ENCODE measurements at regions not wholly inside any gene's neighbourhood (a gene's known extent, or its start where the extent isn't known, plus 50 kb on each side); places are given as distances from the start of the nearest gene placed in this dataset.
"Not testable (repeated sequence)": the region's sequence is repeated elsewhere in the genome, so short reads cannot be mapped to it uniquely, and the experiment has no call there.

GRCh38 chr2:2735041-2735440, 404.0 kb upstream of the MYT1L start:
- peaks cover 4% of the 10 kb centered on the region for H3K36me3 Mint-ChIP-seq
- H3K4me3 Mint-ChIP-seq, result no peak overlapping the region
- no peak overlapping the region for H3K27ac Mint-ChIP-seq
- peaks cover 5% of the 10 kb centered on the region for H3K9me3 Mint-ChIP-seq
- no peak for ATAC-seq (ENCODE audit: low read depth)
- peaks cover under 1% of the 10 kb centered on the region for H3K27me3 Mint-ChIP-seq
- H3K4me1 Mint-ChIP-seq, result peaks cover 4% of the 10 kb centered on the region
- no peak for DNase-seq (ENCODE audit: low spot score in 2 of 2)

- peaks cover 4% of the 10 kb centered on the region for H3K4me1 Mint-ChIP-seq
- H3K27ac Mint-ChIP-seq, result no peak overlapping the region
- no peaks in the 10 kb centered on the region for H3K36me3 Mint-ChIP-seq
- no peaks in the 10 kb centered on the region for H3K9me3 Mint-ChIP-seq
- H3K4me3 Mint-ChIP-seq, result no peak overlapping the region
- DNase-seq (ENCODE audit: low spot score in 2 of 2) (no peak), ATAC-seq (ENCODE audit: low read depth) (no peak)
- no peaks in the 10 kb centered on the region for H3K27me3 Mint-ChIP-seq
These were observed 403.2 kb upstream of the MYT1L start for GRCh38 chr2:2734308-2734707.

- peaks cover 4% of the 10 kb centered on the region for H3K4me1 Mint-ChIP-seq
These were observed 402.7 kb upstream of the MYT1L start for GRCh38 chr2:2733818-2734217.

GRCh38 chr2:2732331-2733119, 401.4 kb upstream of the MYT1L start:
- H3K9me3 Mint-ChIP-seq, result no peaks in the 10 kb centered on the region
- no peak overlapping the region for H3K27ac Mint-ChIP-seq
- ATAC-seq (ENCODE audit: low read depth) (no peak), DNase-seq (ENCODE audit: low spot score in 2 of 2) (no peak)
- H3K36me3 Mint-ChIP-seq, result no peaks in the 10 kb centered on the region
- H3K27me3 Mint-ChIP-seq, result peaks cover 4% of the 10 kb centered on the region
- peaks cover 6% of the 10 kb centered on the region for H3K4me1 Mint-ChIP-seq
- no peak overlapping the region for H3K4me3 Mint-ChIP-seq

More at GRCh38 chr2:2733818-2734217, 402.7 kb upstream of the MYT1L start:
- H3K36me3 Mint-ChIP-seq, result no peaks in the 10 kb centered on the region
- no peaks in the 10 kb centered on the region for H3K9me3 Mint-ChIP-seq
- no peak overlapping the region for H3K27ac Mint-ChIP-seq
- ATAC-seq (ENCODE audit: low read depth) (no peak), DNase-seq (ENCODE audit: low spot score in 2 of 2) (no peak)
- no peak overlapping the region for H3K4me3 Mint-ChIP-seq
- H3K27me3 Mint-ChIP-seq, result no peaks in the 10 kb centered on the region

- peaks cover 9% of the 10 kb centered on the region for H3K27me3 Mint-ChIP-seq
- no peaks in the 10 kb centered on the region for H3K36me3 Mint-ChIP-seq
- peaks cover 6% of the 10 kb centered on the region for H3K4me1 Mint-ChIP-seq
- no peak overlapping the region for H3K27ac Mint-ChIP-seq
- H3K4me3 Mint-ChIP-seq, result no peak overlapping the region
- no peaks in the 10 kb centered on the region for H3K9me3 Mint-ChIP-seq
- ATAC-seq (ENCODE audit: low read depth) (no peak), DNase-seq (ENCODE audit: low spot score in 2 of 2) (no peak)
These were observed 400.8 kb upstream of the MYT1L start for GRCh38 chr2:2731816-2732284.

DNA sequence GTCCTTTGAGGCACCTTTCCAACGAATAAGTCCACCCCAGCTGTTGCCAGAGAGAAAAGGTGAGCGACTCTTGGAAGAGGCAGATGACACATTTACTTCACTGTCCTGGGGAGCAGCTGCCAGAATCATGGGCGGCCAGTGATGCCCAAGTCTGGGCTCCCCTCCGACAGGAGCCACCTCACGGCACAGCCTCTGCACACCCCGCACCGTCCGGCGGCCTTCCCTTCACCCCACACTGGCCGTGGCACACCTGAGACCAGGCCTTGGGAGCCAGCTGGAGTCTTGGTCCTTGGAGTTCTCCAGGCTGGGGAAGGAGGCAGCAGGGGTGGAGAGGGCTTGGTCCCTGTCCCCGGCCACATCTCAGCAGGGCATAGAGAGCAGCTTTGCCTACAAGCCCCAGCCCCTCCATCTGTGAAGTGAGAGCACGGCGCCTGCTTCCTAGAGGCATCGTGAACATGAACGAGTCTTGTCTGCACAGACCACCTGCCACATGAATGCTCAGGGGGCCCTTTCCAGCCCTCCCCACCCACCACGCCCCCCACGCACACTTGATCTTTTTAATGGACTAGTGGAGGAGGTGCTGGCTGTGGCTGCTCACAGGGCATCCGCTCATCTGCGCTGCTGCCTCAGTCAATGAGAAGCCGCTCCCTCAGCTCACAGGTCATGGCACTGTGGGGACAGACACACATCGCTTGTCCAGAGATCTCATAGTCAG, 400.2 kb upstream of the MYT1L start:
- peaks cover 2% of the 10 kb centered on the region for H3K9me3 Mint-ChIP-seq
- H3K27ac Mint-ChIP-seq, result no peak overlapping the region
- peaks cover 6% of the 10 kb centered on the region for H3K4me1 Mint-ChIP-seq
- no peak overlapping the region for H3K4me3 Mint-ChIP-seq
- ATAC-seq (ENCODE audit: low read depth) (no peak), DNase-seq (ENCODE audit: low spot score in 2 of 2) (no peak)
- H3K27me3 Mint-ChIP-seq, result peaks cover 13% of the 10 kb centered on the region
- no peaks in the 10 kb centered on the region for H3K36me3 Mint-ChIP-seq

DNA sequence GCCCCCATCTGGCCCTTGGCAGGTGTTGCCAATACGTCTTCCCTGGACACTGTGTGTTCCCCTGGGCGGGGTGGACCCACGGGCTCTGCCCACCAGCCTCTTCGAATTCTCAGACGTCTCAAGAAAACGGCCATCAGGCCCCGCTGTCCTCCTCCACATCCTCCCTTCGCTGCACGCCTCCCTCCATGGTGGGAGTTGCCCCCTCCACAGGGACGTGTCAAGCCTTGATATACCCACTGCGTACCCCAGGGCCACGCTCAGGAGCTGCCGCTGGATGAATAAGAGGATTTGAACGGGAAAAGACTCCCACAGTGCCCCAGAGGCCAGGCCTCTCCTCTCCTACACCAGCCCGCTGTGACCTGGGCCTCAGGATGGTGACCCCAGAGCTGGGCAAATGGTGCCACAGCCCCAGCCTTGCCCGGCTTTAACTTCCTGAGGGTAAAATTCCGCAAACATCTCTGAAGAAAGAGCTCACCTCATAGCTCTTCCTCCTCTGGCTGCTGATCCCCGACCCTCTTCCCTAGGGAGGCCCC, 399.3 kb upstream of the MYT1L start:
- H3K36me3 Mint-ChIP-seq, result no peaks in the 10 kb centered on the region
- H3K4me1 Mint-ChIP-seq, result peaks cover 4% of the 10 kb centered on the region
- ATAC-seq (ENCODE audit: low read depth), result no peak
- H3K27ac Mint-ChIP-seq, result no peak overlapping the region
- no peak for DNase-seq (ENCODE audit: low spot score in 2 of 2)
- peaks cover 2% of the 10 kb centered on the region for H3K9me3 Mint-ChIP-seq
- H3K27me3 Mint-ChIP-seq, result peaks cover 13% of the 10 kb centered on the region
- no peak overlapping the region for H3K4me3 Mint-ChIP-seq

GRCh38 chr2:2729246-2729645, 398.2 kb upstream of the MYT1L start:
- H3K27me3 Mint-ChIP-seq, result peaks cover 13% of the 10 kb centered on the region
- H3K4me1 Mint-ChIP-seq, result peaks cover 2% of the 10 kb centered on the region
- no peaks in the 10 kb centered on the region for H3K36me3 Mint-ChIP-seq
- no peak for ATAC-seq (ENCODE audit: low read depth)
- no peak for DNase-seq (ENCODE audit: low spot score in 2 of 2)
- peaks cover 2% of the 10 kb centered on the region for H3K9me3 Mint-ChIP-seq
- H3K4me3 Mint-ChIP-seq, result no peak overlapping the region
- H3K27ac Mint-ChIP-seq, result no peak overlapping the region

GRCh38 chr2:2728635-2729034, 397.6 kb upstream of the MYT1L start:
- H3K4me1 Mint-ChIP-seq, result peaks cover 2% of the 10 kb centered on the region
- no peak for ATAC-seq (ENCODE audit: low read depth)
- H3K27me3 Mint-ChIP-seq, result peaks cover 13% of the 10 kb centered on the region
- H3K4me3 Mint-ChIP-seq, result no peak overlapping the region
- no peak overlapping the region for H3K27ac Mint-ChIP-seq
- no peaks in the 10 kb centered on the region for H3K36me3 Mint-ChIP-seq
- no peak for DNase-seq (ENCODE audit: low spot score in 2 of 2)
- peaks cover 2% of the 10 kb centered on the region for H3K9me3 Mint-ChIP-seq

DNA sequence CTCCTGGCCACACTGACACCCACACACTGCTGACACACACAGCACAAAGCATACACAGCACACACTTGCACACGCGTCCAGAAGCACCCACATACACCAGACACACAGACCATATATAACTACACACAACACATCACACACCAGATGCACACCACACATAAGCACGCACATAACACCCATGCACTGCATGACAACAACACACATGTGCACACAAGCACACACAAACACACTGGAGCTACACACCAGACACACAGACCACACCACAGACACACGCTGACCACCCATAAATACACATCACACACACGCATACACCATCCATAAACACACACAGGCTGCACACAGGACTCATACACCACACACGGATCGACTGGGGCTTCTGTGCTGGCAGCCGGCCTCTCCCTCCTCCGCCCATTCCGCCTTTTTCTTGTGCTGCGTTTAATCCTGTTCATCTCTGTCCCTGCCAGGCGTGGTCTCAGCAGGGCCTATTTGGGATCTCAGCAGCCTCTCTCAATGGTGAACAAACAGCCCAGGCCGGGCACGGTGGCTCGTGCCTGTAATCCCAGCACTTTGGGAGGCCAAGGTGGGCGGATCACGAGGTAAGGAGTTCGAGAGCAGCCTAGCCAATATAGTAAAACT, 396.9 kb upstream of the MYT1L start:
- ATAC-seq (ENCODE audit: low read depth) (no peak), DNase-seq (ENCODE audit: low spot score in 2 of 2) (no peak)
- no peaks in the 10 kb centered on the region for H3K36me3 Mint-ChIP-seq
- H3K27ac Mint-ChIP-seq, result no peak overlapping the region
- no peak overlapping the region for H3K4me3 Mint-ChIP-seq
- peaks cover 13% of the 10 kb centered on the region for H3K27me3 Mint-ChIP-seq
- peaks cover 2% of the 10 kb centered on the region for H3K4me1 Mint-ChIP-seq
- H3K9me3 Mint-ChIP-seq, result peaks cover 2% of the 10 kb centered on the region

DNA sequence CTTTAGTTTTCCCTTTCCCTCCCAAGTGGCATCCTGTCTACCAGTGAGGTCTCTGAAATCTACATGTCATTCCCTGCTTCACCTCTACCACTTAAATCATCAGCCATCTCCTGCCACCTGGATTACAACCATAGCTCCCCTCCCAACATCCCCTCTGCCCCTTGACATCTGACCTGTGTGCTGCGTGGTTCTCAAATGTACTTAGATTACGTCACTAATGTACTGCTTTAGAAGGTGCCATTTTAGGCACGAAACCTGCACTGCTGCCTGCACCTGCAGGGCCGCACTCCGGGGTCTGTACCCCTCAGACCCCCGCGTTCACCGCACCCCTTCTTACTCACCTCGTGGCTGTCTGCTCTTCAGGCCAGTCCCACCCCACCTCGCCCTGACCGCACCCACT, 395.1 kb upstream of the MYT1L start:
- H3K27me3 Mint-ChIP-seq, result peaks cover 13% of the 10 kb centered on the region
- no peak overlapping the region for H3K4me3 Mint-ChIP-seq
- peaks cover 2% of the 10 kb centered on the region for H3K4me1 Mint-ChIP-seq
- ATAC-seq (ENCODE audit: low read depth) (no peak), DNase-seq (ENCODE audit: low spot score in 2 of 2) (no peak)
- peaks cover 2% of the 10 kb centered on the region for H3K9me3 Mint-ChIP-seq
- H3K27ac Mint-ChIP-seq, result no peak overlapping the region
- H3K36me3 Mint-ChIP-seq, result no peaks in the 10 kb centered on the region

GRCh38 chr2:2723064-2723463, 392.0 kb upstream of the MYT1L start:
- ATAC-seq (ENCODE audit: low read depth), result no peak
- peaks cover 4% of the 10 kb centered on the region for H3K9me3 Mint-ChIP-seq
- peaks cover 12% of the 10 kb centered on the region for H3K27me3 Mint-ChIP-seq
- H3K4me1 Mint-ChIP-seq, result peaks cover 2% of the 10 kb centered on the region
- H3K36me3 Mint-ChIP-seq, result no peaks in the 10 kb centered on the region
- no peak overlapping the region for H3K27ac Mint-ChIP-seq
- no peak overlapping the region for H3K4me3 Mint-ChIP-seq
- DNase-seq (ENCODE audit: low spot score in 2 of 2), result no peak

DNA sequence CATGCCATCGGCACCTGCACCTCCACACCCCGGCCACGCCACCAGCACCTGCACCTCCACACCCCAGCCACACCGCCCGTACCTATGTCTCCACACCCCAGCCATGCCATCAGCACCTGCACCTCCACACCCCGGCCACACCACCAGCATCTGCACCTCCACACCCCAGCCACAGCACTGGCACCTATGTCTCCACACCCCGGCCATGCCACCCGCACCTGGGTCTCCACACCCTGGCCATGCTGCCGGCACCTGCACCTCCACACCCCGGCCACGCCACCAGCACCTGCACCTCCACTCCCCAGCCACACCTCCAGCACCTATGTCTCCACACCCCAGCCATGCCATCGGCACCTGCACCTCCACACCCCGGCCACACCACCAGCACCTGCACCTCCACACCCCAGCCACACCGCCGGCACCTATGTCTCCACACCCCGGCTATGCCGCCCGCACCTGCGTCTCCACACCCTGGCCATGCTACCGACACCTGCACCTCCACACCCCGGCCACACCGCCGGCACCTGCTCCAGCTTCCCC, 390.3 kb upstream of the MYT1L start:
- DNase-seq (ENCODE audit: low spot score in 2 of 2) (no peak), ATAC-seq (ENCODE audit: low read depth) (no peak)
- Mint-ChIP-seq H3K27me3 (peaks cover 2% of the 10 kb centered on the region), H3K9me3 (peaks cover 2% of the 10 kb centered on the region), H3K4me3 (no peak overlapping the region), H3K4me1 (no peaks in the 10 kb centered on the region), H3K27ac (no peak overlapping the region), H3K36me3 (no peaks in the 10 kb centered on the region)

GRCh38 chr2:2720806-2721205, 389.7 kb upstream of the MYT1L start:
- H3K9me3 Mint-ChIP-seq; ATAC-seq (ENCODE audit: low read depth); H3K27me3 Mint-ChIP-seq: not testable (repeated sequence)

More at GRCh38 chr2:2720806-2721205, 389.7 kb upstream of the MYT1L start:
- DNase-seq (ENCODE audit: low spot score in 2 of 2); H3K36me3 Mint-ChIP-seq; H3K4me3 Mint-ChIP-seq; H3K27ac Mint-ChIP-seq; H3K4me1 Mint-ChIP-seq: not testable (repeated sequence)
